Mucosa of gallbladder (tissue), 1 donor: ENCODE measurements at regions not wholly inside any gene's neighbourhood (a gene's known extent, or its start where the extent isn't known, plus 50 kb on each side); places are given as distances from the start of the nearest gene placed in this dataset.

Experiments used
- DNase-seq: peaks from one replicate; pipeline ENCODE4 v3.0.0-alpha.2; 2020; ENCODE audit warnings: low spot score
- donor health status: DM: no; HTN: no; CAD: no.

DNA sequence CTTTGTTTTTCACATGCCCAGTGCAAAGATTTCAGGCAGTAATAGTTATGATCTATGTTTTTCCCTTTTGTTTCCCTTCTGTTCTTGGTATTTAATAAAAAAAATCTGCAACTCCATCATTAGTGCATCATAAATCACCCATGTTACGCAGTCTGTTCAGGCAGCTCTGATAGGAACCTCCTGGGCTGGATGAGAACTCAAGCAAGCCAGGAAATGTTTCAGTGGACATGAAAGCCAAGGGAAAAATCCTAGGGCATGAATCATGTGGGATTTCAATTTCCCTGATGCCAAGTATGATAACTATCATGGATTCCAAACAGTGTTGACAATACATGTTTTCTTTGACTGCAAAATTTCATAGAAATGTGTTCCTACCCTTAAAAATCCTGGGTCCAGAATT is 119.7 kb upstream of the TARS1 start:
- peak; percentile 36 for DNase-seq

DNA sequence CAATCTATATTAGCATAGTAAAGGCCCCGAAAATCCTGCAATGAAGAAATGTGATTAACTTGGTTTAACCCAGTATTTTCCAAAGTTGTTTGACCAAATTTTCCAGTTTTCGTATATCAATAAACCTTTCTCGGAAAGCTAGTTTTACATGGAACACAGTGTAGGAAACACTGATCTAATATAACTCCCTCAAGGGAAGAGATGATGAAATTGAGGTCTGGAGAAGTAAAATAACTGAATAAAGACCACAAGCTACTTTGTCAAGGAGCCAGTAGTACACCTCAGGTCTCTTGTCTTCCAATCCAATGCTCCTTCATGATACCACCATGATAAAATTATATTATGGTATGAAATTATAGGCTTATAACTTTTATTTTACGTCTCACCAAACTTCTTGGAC is 118.1 kb upstream of the TARS1 start:
- DNase-seq: no peak

DNA sequence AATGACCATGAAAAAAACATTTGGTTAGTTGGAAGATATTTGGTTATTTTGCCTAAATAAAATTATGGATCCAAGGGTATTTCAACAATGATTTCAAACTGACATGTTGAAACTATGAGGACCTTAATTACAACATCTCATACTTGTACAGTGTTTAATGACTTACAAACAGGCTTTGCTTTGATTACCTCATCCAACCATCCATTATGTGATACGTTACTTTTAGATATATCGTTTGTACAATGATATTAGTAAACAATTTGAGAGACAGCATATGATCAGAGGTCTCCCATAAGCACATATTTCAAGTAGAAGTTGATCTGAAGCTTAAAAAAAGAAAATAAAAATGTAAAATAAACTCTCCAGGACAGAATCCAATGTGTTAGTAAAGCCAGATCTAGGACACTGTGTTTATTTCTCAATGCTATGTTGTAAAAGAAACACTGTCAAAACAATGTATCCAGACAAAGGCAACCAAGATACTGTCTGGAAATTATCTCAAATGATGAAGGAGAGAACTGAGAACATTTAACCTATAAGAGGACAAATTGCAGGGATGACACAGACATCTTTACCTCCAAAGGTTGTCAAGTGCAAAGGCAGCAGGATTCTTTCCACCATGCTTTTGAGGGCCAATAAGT is 116.0 kb upstream of the TARS1 start:
- no peak for DNase-seq

DNA sequence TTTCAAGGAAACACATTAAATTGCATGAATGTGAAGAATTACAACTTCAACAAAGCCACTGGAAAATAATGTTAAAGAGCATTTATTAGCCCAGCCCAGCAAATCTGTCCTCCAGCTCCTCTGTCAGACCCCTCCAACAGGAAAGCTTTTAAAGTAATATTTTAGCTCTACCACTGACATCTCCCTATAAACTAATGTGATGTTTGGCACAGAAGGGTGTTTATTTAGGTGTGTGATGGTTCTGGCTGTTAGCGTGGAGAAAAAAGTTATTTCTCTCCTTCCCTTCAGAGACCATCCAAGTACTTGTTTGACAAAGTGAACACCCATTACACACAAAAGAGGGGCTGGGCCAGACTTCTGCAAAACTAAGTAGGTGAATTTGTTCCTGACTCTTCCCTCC is 111.9 kb upstream of the TARS1 start:
- no peak for DNase-seq

DNA sequence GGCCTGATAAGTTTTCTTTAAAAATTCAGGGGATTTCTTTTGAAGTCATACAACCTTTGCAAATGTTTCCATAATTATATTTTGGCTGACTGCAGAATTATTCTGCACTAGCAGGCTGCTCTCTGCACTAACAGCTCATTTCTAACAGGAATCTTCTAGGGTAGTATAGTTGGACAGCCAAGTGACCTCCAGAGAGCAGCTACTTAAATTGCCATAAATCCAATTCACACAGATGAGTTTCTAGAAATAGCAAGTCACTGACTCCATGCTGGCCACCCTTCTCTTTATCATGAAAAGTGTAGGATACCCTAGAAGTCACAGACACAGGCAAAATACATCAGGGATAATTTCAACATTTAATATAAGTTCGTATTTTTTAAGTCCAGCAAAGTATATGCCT is 110.9 kb upstream of the TARS1 start:
- DNase-seq: no peak

DNA sequence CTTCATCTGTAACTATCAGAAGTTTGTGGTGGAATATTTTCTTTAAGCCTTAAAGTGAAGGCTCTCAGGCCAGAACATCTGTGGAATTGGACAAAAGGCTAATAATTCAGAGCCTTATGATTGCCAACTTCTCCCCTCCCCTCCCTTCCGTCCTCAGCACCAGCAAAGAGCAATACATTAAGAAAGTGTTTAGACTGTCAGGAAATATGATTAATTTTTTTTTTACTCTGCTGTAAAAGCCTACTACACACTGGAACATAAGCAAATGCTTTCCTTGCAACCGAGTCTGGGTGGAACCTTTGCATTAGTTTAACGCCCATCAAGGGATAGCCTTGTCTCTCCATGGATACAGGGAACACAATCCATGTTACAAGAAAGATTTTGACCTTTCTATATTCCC is 110.3 kb upstream of the TARS1 start:
- DNase-seq: no peak

DNA sequence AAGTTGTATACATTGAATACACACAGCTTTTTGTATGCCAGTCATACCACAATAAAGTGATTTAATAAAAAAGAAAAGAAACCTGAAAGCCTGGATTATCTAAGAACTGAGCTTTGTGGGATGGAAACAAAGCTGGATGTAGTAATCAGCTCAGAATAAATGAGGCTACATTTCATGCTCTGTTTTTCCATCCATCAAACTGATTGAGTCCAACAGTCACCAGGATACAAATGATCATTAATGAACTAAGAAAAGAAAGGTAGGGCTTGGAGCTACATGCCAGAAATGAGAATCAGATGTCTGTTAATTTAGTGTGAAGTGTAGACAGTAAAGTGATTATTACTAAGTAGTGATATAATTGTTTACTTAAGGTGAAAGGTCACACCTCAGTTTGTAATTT is 109.8 kb upstream of the TARS1 start:
- no peak for DNase-seq

DNA sequence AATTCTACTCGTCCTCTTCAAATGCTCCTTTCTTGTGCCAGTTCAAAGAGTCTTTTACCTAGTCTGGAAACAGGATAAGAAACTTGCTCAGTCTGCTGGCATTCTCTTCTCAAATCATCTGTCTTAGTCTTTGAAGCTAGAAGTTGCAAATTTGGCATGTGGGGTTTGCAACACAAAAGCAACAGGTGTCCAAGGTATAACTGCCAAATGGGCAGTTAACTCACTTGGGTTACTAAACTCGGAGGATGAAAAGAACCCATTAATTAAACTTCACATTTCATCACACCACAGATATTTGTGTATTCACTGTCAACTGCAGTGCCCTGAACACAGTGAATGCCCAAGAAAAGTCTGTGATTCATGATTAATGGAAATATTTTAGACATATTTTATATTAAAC is 108.0 kb upstream of the TARS1 start:
- no peak for DNase-seq

DNA sequence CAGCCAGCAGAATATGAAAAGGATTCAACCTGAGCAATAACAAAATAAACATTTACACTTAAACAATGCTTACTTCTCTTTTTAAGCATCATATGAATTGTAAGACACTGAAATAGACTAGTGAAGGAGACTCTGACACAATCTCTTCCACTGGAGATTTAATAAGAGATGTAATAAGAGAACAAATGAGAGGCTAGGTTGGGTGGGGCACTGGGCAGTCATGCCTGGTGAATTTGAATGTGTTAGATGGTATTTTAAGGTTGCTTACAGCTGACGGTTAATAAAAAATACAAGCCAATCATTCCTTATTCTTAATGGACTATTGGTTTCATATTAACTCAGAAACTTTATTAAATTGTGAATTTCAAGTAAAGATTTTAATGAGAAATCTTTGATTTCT is 105.9 kb upstream of the TARS1 start:
- DNase-seq: no peak

DNA sequence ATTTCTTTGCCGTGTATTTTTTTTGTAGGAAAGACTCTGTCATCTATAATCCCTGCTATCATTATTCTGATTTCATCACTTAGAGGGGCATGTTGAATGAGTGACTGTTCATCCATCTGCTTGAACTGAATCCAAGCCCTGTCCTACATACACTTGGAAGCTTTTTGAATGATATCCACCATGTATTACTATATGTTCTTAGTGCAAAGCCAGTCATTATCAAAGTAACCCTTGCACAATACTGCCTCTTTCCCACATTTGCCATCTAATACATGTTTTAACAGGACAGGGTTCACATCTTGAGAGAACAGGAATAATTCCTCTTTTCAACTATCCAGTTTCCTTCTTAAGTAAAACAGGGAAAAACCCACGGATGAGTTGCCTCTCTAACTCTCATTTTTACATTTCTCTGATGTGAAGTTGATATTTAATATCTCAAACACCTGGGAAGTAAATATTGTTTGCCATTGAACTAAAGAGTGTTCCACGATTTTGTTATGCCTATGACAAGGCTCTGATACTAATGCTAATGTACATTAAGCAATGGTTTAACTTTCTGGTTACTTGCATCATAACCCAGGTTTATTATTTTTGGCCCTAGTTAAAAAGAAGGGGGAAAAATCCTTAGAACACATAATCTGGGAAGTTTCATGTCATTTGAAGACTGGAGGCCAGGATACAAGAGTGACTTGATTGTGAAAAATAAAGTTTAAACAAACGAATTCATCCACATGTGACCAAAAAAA is 103.7 kb upstream of the TARS1 start:
- no peak for DNase-seq

DNA sequence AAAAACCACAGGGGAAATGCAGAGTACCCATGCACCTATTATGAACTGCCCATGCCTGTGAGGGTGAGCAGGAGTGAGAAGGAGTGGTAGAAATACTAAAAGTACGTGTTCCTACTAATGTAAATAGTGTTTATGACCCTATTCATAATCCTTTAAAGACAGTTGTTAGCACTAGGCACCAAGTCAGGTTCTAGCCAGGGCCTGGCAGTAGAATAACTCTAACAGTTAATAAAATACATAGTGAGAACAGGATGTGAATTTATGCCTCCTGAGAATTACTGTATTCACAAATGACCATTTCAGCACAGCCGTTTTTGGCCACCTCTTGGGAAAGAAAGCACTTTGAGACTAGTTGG is 103.2 kb upstream of the TARS1 start:
- no peak for DNase-seq

DNA sequence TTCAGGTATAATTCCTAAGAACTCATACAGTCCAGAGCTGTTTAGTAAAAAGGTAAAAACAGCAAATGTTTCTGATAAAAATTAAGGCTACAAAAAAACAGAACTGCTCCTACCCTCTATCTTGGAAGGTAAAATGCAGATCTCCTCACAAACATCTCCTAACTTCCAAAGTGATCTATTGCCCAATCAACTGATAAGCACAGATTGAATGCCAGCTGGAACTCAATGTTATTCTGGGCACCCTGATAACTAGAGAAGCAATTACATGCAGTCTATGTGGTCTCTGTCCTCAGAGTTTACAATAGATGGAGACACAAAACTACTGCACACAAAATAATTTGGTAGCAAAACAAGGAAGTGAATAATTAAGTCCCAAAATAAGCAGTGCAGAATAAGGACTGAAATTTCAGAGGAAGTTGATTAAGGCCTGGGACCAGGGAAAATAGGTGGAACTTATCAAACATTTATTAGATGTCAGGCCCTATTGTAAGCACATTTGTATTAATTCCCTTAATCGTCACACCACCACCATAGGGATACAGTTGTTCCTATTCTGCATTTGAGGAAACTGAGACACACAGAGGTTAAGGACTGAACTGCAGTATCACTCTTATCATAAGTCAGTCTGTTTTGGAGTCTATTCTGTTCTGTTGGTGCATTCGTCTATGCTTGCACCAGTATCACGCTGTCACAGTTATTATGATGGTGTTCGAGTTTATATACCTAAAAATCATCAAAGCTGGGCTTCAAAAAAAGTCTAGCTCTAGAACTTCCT is 102.2 kb upstream of the TARS1 start:
- DNase-seq: no peak

DNA sequence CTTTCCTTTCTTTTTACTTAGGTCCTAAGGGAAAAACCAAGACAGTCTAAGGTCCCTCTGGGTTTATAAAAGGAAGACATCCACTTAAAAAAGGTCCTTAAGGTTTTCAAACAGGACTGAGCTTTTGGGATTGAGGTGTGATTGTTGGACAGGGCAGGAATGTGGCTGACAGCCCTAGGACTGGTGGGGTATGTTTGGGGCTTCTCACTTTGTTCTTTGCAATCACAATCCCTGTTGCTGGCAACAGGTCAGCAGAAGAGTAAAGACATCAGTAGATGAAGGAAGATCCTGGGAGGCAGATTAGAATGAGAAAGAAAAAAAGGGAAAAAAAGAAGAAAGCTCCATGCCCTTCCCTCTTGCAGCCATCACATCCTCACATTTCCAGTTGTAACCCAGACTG is 101.4 kb upstream of the TARS1 start:
- DNase-seq: no peak

DNA sequence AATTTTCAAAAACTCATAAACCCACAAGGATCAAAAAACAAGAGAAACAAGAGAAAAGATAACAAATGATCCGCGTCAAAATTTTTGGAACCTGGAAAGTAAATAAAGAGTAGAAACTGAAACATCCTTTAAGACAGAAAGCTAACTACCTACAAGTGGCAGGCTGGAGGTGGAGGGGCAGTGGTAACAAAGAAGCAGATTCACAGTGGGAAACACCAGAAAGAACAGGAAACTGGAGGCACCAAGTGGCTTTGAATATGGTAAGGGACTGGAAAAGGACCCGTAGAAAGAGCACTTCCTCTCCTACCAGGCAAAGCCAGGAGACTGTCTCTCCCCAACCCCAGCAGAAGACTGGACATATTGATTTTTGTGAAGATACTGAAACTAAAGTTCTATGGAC is 100.6 kb upstream of the TARS1 start:
- DNase-seq: no peak

DNA sequence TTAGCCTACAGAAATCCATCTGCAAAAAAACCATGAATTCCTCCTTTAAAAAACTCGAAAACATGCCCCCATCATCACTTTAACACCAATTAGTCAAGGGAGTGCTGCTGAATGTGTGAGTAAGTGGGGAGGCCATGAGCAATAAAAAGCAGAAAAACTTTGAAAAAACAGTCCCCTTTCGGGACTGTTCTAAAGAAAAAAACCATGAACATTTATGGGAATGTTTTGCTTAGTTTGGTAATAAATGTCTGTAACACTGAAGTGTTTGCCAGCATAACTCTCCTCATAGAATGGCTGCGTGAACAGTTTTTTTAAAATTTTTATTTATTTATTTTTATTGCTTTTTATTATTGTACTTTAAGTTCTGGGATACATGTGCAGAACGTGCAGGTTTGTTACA is 99.4 kb upstream of the TARS1 start:
- DNase-seq: no peak

DNA sequence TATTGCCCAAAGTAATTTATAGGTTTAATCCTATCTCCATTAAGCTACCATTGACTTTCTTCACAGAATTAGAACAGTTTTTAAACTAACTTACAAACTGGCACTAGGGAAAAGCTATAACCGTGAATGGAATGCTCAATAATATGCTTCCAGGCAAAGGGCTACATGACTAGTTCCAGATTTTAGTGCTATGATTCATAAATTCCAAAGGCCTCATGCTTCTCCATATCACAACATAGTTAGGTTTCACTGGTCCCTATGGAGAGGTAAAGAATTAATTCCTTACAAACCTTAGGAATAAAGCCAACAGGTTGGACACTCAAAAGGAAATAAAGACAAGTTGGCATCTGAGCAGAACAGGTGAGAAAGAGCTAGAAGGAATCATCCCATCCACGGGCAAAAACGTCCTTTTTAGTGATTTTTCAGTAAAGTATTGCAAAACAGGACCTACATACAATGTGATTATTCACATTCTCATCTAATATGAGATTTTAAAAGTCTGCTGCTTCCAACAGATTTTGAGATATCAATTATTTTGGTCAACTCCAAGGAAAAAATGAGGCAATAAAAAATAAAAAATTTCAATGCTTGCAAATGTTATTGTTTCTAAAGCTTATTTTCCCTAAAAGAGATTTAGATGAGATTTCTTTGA is 97.0 kb upstream of the TARS1 start:
- DNase-seq: no peak

DNA sequence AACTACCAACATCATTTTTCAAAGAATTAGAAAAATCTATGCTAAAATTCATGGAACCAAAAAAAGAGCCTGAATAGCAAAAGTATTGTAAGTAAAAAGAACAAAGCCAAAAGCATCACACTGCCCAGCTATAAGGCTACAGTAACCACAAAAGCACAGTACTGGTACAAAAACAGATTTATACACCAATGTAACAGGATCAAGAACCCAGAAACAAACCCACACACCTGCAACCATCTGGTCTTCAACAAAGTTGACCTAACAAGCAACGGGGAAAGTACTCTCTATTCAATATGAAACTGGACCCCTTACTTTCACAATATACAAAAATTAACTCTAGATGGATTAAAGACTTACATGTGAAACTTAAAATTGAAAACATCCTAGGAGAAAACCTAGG is 94.2 kb upstream of the TARS1 start:
- DNase-seq: no peak

DNA sequence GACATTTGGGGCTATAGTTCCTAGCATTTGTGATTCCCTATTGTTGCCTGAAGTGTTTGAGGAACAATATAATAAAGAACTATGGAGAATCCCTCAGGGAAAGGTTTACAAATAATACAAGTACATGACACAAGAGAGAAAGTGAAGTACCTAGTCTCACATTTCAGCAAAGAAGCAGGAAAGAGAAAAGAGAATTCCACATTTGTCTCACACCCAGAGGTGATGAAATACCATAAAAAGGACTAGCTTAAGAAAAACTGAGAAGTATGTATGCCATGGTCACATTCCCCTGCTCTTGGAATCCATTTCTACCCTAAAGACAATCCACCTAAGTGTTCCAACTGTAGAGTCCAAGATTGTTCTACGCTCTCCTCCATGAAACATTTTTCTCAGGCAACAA is 79.0 kb upstream of the TARS1 start:
- DNase-seq: no peak

DNA sequence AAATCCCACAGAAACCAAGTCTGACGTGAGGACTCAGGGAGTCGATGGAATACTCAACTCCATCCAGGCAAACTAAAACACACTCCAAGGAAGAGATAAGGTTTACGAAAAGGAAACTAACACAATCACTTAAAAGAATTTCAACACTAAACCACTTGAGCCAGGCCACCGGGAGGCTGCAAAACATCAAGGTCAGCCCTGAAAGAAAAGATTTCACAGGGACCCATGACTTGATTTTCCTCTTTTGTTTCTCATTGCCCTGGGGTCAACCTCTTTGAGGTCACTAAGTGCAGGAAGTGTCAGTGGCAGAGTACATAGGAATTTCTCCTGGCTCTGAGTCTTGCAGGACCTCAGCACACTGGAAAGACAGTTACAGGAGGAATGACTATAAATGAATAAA is 77.8 kb upstream of the TARS1 start:
- DNase-seq: peak; percentile 47

DNA sequence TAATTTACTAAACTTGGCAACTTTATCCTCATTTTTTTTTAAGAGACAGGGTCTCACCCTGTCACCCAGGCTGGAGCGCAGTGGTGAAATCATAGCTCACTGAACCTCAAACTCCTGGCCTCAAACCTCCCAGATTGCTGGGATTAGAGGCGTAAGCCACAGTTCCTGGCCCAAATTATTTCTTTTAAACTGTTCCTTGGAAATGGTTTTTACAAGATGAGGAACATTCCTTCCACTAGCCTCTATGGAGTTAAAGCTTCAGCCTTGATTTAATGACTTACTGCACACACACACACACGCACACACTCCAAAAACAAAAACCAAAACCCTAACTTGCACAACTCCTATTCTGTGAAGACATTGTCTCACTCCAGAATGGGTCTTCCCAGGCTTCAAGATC is 77.2 kb upstream of the TARS1 start:
- DNase-seq: no peak

DNA sequence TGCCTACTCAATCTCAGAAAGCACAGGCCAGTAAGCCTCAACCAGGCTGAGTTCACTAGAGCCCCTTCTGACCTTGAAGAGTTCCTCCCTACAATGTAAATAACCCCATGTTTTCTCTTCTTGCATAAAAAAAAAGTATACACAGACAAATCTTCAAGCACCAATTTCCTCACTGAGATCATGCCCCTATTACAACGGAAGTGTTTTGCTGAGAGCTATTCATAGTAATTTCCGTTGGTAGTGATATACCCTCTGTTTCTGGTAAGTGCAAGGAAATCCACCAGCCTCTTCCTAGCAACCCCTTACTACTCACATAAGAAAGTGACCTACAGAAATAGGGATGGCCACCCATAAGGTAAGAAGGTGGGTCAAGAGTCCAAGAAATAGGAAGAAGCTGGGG is 76.4 kb upstream of the TARS1 start:
- no peak for DNase-seq

DNA sequence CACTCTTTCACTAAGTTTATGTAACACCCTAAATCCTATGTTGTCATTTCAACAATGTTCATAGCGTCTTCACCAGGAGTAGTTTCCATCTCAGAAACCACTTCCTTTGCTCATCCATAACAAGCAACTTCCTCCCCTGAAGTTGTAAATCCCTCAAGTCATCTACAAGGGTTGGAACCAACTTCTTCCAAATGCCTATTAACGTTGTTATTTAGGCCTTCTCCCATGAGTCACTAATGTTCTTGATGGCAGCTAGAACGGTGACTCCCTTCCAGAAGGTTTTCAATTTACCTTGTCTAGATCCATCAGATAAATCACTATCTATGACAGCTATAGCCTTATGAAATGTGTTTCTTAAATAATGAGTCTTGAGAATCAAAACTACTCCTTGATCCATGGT is 73.3 kb upstream of the TARS1 start:
- no peak for DNase-seq
